ENCODE measurements at regions not wholly inside any gene's neighbourhood (a gene's known extent, or its start where the extent isn't known, plus 50 kb on each side); places are given as distances from the start of the nearest gene placed in this dataset.

- TF ChIP-seq MAX (IDR thresholded peaks at IDR 0.05; ENCODE audit: low read depth, low read length) = no peak
- no peak for TF ChIP-seq CTCF (IDR thresholded peaks at IDR 0.05; ENCODE audit: low read depth, low read length)
These were observed 80.0 kb downstream of the IRX5 start for GRCh38 chr16:55010492-55011160.

Data from NB4 (cell line).